Bronchial epithelial cell (primary cell): ENCODE measurements at regions not wholly inside any gene's neighbourhood (a gene's known extent, or its start where the extent isn't known, plus 50 kb on each side); places are given as distances from the start of the nearest gene placed in this dataset.

ENCODE experiments used
- DNase-seq: peaks from one replicate; pipeline ENCODE4 v3.0.0-alpha.2; 2010; ENCODE audit warnings: low read depth
- FAIRE-seq: peaks from 2 replicates; lab custom pipeline; 2011; peaks lifted over from hg19 to GRCh38; lab: Jason Lieb, UNC
- H3K27me3 ChIP-seq: 2 replicates; pipeline ENCODE4 v1.5.1; 2011; ENCODE audit warnings: low read length; ENCODE audit not compliant: control insufficient read depth, insufficient read depth
- H3K36me3 ChIP-seq: 2 replicates; pipeline ENCODE4 v1.5.1; 2011; ENCODE audit warnings: low read length; ENCODE audit not compliant: control insufficient read depth, insufficient read depth
- H3K4me3 ChIP-seq: 2 replicates; pipeline ENCODE4 v1.5.1; 2011; ENCODE audit warnings: mild to moderate bottlenecking, low read depth, low read length, control low read depth
- TF ChIP-seq, protein P1 (sequence below): IDR thresholded peaks from 2 replicates; pipeline ENCODE4 v1.5.1; 2011; ENCODE audit warnings: mild to moderate bottlenecking, moderate library complexity, low read length, control low read depth, inconsistent platforms; ENCODE audit not compliant: insufficient read depth, severe bottlenecking

DNA sequence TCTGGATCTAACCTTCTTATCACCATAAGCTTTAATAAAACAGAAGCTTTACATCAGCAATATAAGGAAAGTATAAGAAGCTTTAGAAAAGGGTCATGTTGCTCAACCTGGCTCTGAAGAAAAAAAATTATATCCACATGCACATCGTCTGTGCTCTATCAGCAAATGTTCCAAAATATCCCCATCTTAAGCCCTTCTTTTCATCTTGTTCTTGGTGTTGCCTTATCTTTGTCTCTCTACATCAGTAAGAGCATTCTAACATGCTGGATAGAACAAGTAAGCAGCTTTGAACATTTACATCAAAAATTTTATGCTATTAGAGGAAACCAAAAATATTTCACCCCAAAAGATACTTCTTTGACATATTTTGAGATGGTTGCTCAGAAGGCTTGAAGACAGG, 157.8 kb upstream of the SNX7 start:
- TF ChIP-seq, protein P1, sequence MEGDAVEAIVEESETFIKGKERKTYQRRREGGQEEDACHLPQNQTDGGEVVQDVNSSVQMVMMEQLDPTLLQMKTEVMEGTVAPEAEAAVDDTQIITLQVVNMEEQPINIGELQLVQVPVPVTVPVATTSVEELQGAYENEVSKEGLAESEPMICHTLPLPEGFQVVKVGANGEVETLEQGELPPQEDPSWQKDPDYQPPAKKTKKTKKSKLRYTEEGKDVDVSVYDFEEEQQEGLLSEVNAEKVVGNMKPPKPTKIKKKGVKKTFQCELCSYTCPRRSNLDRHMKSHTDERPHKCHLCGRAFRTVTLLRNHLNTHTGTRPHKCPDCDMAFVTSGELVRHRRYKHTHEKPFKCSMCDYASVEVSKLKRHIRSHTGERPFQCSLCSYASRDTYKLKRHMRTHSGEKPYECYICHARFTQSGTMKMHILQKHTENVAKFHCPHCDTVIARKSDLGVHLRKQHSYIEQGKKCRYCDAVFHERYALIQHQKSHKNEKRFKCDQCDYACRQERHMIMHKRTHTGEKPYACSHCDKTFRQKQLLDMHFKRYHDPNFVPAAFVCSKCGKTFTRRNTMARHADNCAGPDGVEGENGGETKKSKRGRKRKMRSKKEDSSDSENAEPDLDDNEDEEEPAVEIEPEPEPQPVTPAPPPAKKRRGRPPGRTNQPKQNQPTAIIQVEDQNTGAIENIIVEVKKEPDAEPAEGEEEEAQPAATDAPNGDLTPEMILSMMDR, result no peak
- H3K4me3 ChIP-seq, result no peak overlapping the region
- H3K36me3 ChIP-seq, result no peaks in the 10 kb centered on the region
- FAIRE-seq (no peak), DNase-seq (no peak)
- no peaks in the 10 kb centered on the region for H3K27me3 ChIP-seq

DNA sequence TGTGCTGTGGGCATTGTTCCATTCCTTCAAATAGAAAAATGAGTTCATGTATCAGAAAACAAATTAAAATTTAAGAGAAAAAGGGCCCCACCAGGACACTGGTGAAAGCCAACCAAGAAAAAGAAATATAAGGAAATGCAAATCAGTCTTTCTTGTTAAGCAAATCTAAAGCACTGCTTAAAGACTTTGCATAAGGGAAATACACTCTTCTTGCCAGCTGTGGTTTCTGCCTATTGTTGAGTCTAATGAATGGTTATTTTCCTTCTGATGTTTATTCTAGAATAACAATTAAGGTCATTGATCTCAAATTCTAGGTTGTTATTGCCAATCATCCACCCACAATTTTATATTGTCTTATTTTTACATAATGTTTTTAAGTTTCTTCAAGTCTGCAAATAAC, 158.6 kb upstream of the SNX7 start:
- FAIRE-seq, result no peak
- no peak for DNase-seq
- H3K36me3 ChIP-seq, result no peaks in the 10 kb centered on the region
- no peaks in the 10 kb centered on the region for H3K27me3 ChIP-seq
- H3K4me3 ChIP-seq, result no peak overlapping the region
- TF ChIP-seq, protein P1, result no peak

DNA sequence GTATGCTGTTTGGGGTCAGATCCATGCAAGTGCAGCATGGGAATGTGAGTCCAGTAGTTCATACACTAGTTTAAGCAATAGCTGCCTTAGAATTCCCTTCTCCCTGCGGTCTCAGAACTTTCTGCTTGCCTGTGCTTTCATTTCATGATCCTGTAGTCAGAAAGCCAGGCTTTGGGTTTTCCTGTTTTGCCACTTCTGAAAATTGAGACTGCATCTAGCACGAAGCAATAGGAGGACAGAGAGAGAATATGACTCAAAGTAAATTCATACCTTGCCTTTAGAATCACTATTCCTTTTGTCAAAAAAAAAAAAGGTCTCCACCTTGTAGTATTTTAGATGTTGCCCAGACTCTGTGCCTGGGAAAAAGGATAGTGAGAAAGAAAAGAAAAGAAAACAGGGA, 161.2 kb upstream of the SNX7 start:
- FAIRE-seq (no peak), DNase-seq (peak; percentile 63)
- TF ChIP-seq, protein P1, result no peak
- Histone ChIP-seq H3K36me3 (no peaks in the 10 kb centered on the region), H3K27me3 (no peaks in the 10 kb centered on the region), H3K4me3 (no peak overlapping the region)

DNA sequence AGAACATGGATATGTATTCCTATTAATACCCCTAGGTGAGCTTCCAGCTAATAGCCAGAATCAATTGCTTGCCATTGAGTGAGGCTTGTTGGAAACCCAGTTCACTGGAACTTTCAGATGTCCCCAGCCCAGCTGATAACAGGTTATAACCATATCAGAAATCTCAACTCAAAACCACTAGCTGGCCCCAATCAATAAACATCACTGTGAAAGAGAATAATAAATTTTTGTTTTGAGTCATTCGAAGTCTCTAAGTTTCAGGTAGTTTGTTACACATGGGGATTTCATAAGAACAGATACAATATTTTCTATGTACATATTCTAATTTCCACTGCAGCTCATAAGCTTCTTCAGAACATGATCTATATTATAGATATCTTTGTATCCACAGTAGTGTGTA, 162.9 kb upstream of the SNX7 start:
- Histone ChIP-seq H3K36me3 (no peaks in the 10 kb centered on the region), H3K4me3 (no peak overlapping the region), H3K27me3 (no peaks in the 10 kb centered on the region)
- FAIRE-seq (no peak), DNase-seq (no peak)
- TF ChIP-seq, protein P1, result no peak

DNA sequence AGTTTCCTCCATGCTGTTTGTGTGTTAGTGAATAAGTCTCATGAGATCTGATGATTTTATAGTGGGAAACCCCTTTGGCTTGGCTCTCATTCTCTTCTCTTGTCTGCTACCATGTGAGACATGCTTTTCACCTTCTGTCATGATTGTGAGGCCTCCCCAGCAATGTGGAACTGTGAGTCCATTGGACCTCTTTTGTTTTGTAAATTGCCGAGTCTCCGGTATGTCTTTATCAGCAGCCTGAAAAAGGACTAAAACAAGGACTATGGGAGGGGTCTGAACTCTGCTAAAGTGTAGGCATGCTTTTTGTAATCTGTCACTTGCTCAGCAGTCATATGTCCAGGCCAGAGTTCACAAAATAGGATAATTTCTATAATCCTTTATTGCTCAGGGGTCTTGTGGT, 164.0 kb upstream of the SNX7 start:
- Histone ChIP-seq H3K36me3 (no peaks in the 10 kb centered on the region), H3K27me3 (no peaks in the 10 kb centered on the region), H3K4me3 (no peak overlapping the region)
- FAIRE-seq, result no peak
- DNase-seq, result no peak
- TF ChIP-seq, protein P1, result no peak

DNA sequence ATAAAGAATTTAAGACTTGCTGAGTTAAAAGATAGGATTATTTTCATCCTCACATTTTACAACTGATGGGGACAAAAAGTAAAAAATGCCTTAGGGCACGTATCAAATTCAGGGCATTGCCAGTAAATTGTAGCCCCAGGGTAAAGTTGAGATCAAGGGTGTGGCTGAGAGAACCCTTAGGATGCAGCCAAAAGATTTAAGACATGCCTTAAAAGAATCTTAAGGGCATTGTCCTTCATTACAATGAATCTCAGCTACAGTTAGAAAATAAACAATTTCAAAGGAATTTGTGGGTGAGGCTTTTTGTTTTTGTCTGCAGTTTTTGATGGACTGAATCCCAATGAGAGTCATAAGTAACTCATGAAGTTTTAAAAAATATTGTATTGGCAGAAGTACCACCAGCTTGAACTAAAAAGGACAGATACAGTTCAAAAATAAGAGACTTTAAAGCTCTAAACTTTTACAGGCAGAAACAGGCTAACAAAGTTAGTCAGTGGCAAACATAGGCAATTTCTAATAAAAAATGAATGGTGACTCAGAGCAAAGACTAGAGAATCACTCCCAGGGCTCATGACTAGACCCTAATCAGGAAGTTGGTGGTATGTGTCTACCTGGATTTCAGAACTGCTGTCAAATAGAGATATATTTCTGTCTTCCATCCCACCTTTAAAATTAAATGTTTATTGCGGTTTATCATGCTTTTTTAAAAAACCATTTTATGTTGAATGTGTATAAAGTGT, 165.1 kb upstream of the SNX7 start:
- FAIRE-seq (no peak), DNase-seq (peak; percentile 72)
- Histone ChIP-seq H3K36me3 (no peaks in the 10 kb centered on the region), H3K4me3 (no peak overlapping the region), H3K27me3 (no peaks in the 10 kb centered on the region)
- TF ChIP-seq, protein P1, result no peak
